GM12878 (cell line): ENCODE measurements at regions not wholly inside any gene's neighbourhood (a gene's known extent, or its start where the extent isn't known, plus 50 kb on each side); places are given as distances from the start of the nearest gene placed in this dataset.

Experiments used
- ATAC-seq: fragments of 200-7000 bp; cut with Tn5 transposase; 3 replicates; pipeline ENCODE4 v1.9.1; 2020; ENCODE audit warnings: mild to moderate bottlenecking, moderate library complexity
- BruUV-seq: library from RNA; stranded (reverse); fragments of 400-500 nt; replicated peaks from 2 replicates; lab custom pipeline; 2021; lab: Mats Ljungman, UMichigan
- CTCF ChIA-PET: fragments of 300-600 bp; sonication (Branson Sonifier 250); formaldehyde crosslinking; extraction: SDS; loops from one replicate; lab custom pipeline; 2021; ENCODE audit warnings: inconsistent platforms; lab: Yijun Ruan, JAX
- POLR2A ChIA-PET: fragments of 350-600 bp; formaldehyde crosslinking; extraction: SDS; loops from one replicate; lab custom pipeline; 2021; ENCODE audit warnings: inconsistent platforms; lab: Charles Lee
- RAD21 ChIA-PET: fragments of 300-600 bp; sonication (Branson Sonifier 250); formaldehyde crosslinking; loops from one replicate; lab custom pipeline; 2023; ENCODE audit warnings: antibody characterized with exemption; ENCODE audit not compliant: unreplicated experiment; lab: Charles Lee
- SMC1A ChIA-PET: fragments of 300-600 bp; sonication (Branson Sonifier 250); formaldehyde crosslinking; loops from one replicate; lab custom pipeline; 2023; ENCODE audit not compliant: unreplicated experiment, uncharacterized antibody; lab: Charles Lee
- DNase-seq: peaks from one replicate; pipeline ENCODE4 v3.0.0-alpha.2; 2011; ENCODE audit warnings: low read depth, low spot score
- FAIRE-seq: peaks from 3 replicates; lab custom pipeline; 2011; peaks lifted over from hg19 to GRCh38; lab: Jason Lieb, UNC
- H2AFZ ChIP-seq: 2 replicates; pipeline ENCODE4 v1.6.0; 2011; ENCODE audit warnings: low read depth, low read length, control low read depth; ENCODE audit not compliant: control insufficient read depth
- H3K27ac ChIP-seq: 2 replicates; pipeline ENCODE4 v1.5.1; 2011; ENCODE audit warnings: control low read depth; ENCODE audit not compliant: control insufficient read depth, insufficient read depth
- H3K27me3 ChIP-seq, 2 experiments: replicated peaks in 1 of 2; 2 replicates each; pipeline versions ENCODE4 v1.6.0 to v1.6.1; 2011; ENCODE audit warnings: low read length in 1 of 2; ENCODE audit not compliant: control insufficient read depth in 2 of 2, insufficient read depth in 2 of 2
- H3K36me3 ChIP-seq, 2 experiments: 2 replicates each; pipeline ENCODE4 v1.5.1; 2011; ENCODE audit warnings: low read length in 1 of 2; ENCODE audit not compliant: control insufficient read depth in 2 of 2, insufficient read depth in 2 of 2
- H3K4me1 ChIP-seq: 2 replicates; pipeline ENCODE4 v1.6.1; 2011; ENCODE audit warnings: mild to moderate bottlenecking, low read length, moderate library complexity, mixed read lengths; ENCODE audit not compliant: control insufficient read depth, insufficient read depth
- H3K4me2 ChIP-seq: 2 replicates; pipeline ENCODE4 v1.6.0; 2011; ENCODE audit warnings: control low read depth; ENCODE audit not compliant: control insufficient read depth, insufficient read depth
- H3K4me3 ChIP-seq: fragments of 200-600 bp; sonication (generic); 2 replicates; pipeline ENCODE4 v1.5.1; 2016
- H3K79me2 ChIP-seq: 2 replicates; pipeline ENCODE4 v1.6.0; 2011; ENCODE audit warnings: low read length; ENCODE audit not compliant: control insufficient read depth, insufficient read depth
- H3K9ac ChIP-seq: 2 replicates; pipeline ENCODE4 v1.8.0; 2011; ENCODE audit warnings: low read length, control low read depth, mixed read lengths; ENCODE audit not compliant: control insufficient read depth, insufficient read depth
- H3K9me3 ChIP-seq: replicated peaks from 3 replicates; pipeline ENCODE4 v1.5.1; 2011; ENCODE audit warnings: mild to moderate bottlenecking, low read length; ENCODE audit not compliant: control insufficient read depth, insufficient read depth
- H4K20me1 ChIP-seq: 2 replicates; pipeline ENCODE4 v1.6.0; 2011; ENCODE audit not compliant: control insufficient read depth, insufficient read depth
- ESRRA ChIP-seq: IDR thresholded peaks from 2 replicates; pipeline ENCODE4 v1.6.1; 2012; ENCODE audit warnings: mild to moderate bottlenecking, low read length, improper control_type of control experiment
- NR2C1 ChIP-seq: fragments of 450-650 bp; IDR thresholded peaks from 2 replicates; pipeline ENCODE4 v1.6.1; 2017; ENCODE audit warnings: antibody characterized with exemption, mild to moderate bottlenecking, moderate library complexity
- PRDM15 ChIP-seq: fragments of 450-650 bp; formaldehyde crosslinking; IDR thresholded peaks from 2 replicates; pipeline ENCODE4 v1.4.0; 2020; ENCODE audit warnings: mild to moderate bottlenecking, moderate library complexity
- RAD21 ChIP-seq: IDR thresholded peaks from 2 replicates; pipeline ENCODE4 v1.6.1; 2011; ENCODE audit warnings: mild to moderate bottlenecking, low read depth, low read length, moderate library complexity; ENCODE audit not compliant: insufficient read depth
- SIN3A ChIP-seq: IDR thresholded peaks from 2 replicates; pipeline ENCODE4 v1.6.1; 2012; ENCODE audit warnings: low read depth, low read length, improper control_type of control experiment
- SREBF2 ChIP-seq: IDR thresholded peaks from 2 replicates; pipeline ENCODE4 v1.6.1; 2012; ENCODE audit warnings: mild to moderate bottlenecking, low read length
- TCF12 ChIP-seq: IDR thresholded peaks from 2 replicates; pipeline ENCODE4 v1.6.1; 2011; ENCODE audit warnings: low read depth, mild to moderate bottlenecking, low read length
- ZBTB4 ChIP-seq: fragments of 450-650 bp; formaldehyde crosslinking; IDR thresholded peaks from 2 replicates; pipeline ENCODE4 v1.4.0; 2022; ENCODE audit warnings: mild to moderate bottlenecking, moderate library complexity
- ZBTB40 ChIP-seq: fragments of 450-650 bp; IDR thresholded peaks from 2 replicates; pipeline ENCODE4 v1.6.1; 2016; ENCODE audit warnings: mild to moderate bottlenecking, moderate library complexity, borderline replicate concordance
- WGBS: methylation state at CpG from one replicate; pipeline ENCODE4 v1.1.6; 2016; ENCODE audit warnings: low lambda C conversion rate; ENCODE audit not compliant: insufficient replicate concordance, insufficient coverage; ENCODE audit errors: missing lambda C conversion rate; 5-methylcytosine and 5-hydroxymethylcytosine counted together
- in situ Hi-C: fragments of 300-500 bp; cut with MboI; formaldehyde crosslinking; loops from 9 replicates; pipeline ENCODE4 v1.14.3; 2018; ENCODE audit warnings: mixed read lengths
- intact Hi-C: fragments of 100-400 bp; cut with micrococcal nuclease; formaldehyde crosslinking; loops from one replicate; pipeline ENCODE4 v1.14.2; 2022; ENCODE audit not compliant: unreplicated experiment

DNA sequence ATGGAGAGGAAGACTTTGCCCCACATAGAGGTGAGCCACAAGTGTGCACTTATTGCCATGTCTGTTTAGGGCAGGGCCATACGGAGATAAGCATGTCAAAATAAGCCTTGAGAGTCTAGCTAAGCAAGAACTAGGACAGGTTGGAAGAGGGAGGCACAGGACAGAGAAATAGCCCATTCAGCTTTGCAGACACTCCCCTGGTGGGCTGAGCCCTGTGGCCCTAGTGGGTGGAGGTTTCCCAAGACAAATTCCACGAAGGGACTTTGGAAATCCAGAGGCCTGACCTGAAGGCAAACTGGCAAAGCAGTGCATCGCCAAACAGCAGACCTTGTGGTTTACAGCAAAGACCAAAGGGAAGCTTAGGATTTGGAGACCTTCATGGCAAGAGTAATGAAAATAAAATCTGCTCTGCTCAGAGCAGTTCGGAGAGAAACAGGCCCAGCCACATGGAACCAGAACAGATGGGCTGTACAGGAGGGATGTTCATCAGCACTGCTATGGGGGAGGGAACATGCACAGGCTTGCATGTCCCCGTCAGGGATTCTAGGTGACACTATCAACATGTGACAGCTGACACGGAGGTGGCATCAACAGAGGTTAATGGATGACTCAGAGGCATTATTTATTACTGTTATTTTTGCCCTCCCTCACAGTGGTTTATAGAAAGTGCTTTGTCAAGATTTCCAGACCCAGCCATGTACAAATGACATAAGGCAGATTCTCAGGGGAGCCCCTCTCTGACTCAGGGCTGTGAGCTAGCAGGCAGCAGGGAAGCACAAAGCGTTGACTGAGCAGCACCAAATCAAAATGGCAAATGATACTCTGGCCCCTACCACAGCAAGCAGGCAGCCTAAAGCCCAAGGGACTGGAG, 90.1 kb upstream of the IRF2BP2 start:
- 35% methylated on average over 7 of the region's 7 CpGs for WGBS
- FAIRE-seq, result peak; percentile 68
- TF ChIP-seq NR2C1 (peak; percentile 38; the same call in 1 of the 2 replicates), ZBTB40 (no peak), RAD21 (0 out of 2 replicates have a peak, but pooled peaks have one; percentile 28), PRDM15 (CRISPR knock-in tag) (no peak), SIN3A (no peak), TCF12 (peak; percentile 72), SREBF2 (no peak), ESRRA (no peak), ZBTB4 (CRISPR knock-in tag) (no peak)

More for the DNA sequence above, 90.1 kb upstream of the IRF2BP2 start:
- Histone ChIP-seq H3K4me3 (no peak overlapping the region), H3K4me1 (peaks cover 32% of the 10 kb centered on the region), H3K9me3 (peaks cover 11% of the 10 kb centered on the region; the same call in 2 of the 3 replicates), H3K9ac (no peak overlapping the region), H3K27me3 (no peaks in the 10 kb centered on the region), H3K27ac (peak overlapping the region; percentile 43), H3K36me3 (no peaks in the 10 kb centered on the region), H3K79me2 (no peaks in the 10 kb centered on the region), H4K20me1 (no peaks in the 10 kb centered on the region), H3K4me2 (no peak overlapping the region), H2AFZ (peak overlapping the region; percentile 55)
- DNase-seq, result peak; percentile 83
- intact Hi-C loops (no loop called here), in situ Hi-C loops (no loop called here)
- no TSS peak for BruUV-seq
- RAD21 ChIA-PET, result interaction anchor here (0.8 to 7.0 kb wide), 17 partner anchors 15 to 380 kb away, joined by 3 to 98 read pairs (median 3); partner anchors contain the start of gene IRF2BP2
- peak; percentile 89 for ATAC-seq
- CTCF ChIA-PET, result interaction anchor here (0.8 to 3.8 kb wide), 6 partner anchors 12 to 99 kb away, joined by 3 to 15 read pairs (median 3); no protein-coding TSS in a partner anchor
- SMC1A ChIA-PET, result interaction anchor here (0.6 to 12.3 kb wide), 19 partner anchors 9 to 322 kb away, joined by 3 to 255 read pairs (median 4); partner anchors contain the start of gene IRF2BP2
- POLR2A ChIA-PET, result interaction anchor here (0.6 to 3.0 kb wide), 14 partner anchors 17 to 670 kb away, joined by 3 to 13 read pairs (median 4); no protein-coding TSS in a partner anchor
